Astrocyte (in vitro differentiated cells and primary cell): ENCODE measurements at regions not wholly inside any gene's neighbourhood (a gene's known extent, or its start where the extent isn't known, plus 50 kb on each side); places are given as distances from the start of the nearest gene placed in this dataset.

Experiments
- DNase-seq: peaks from one replicate; pipeline ENCODE4 v3.0.0-alpha.2; 2010; ENCODE audit warnings: low read depth
- FAIRE-seq: peaks from 2 replicates; lab custom pipeline; 2011; peaks lifted over from hg19 to GRCh38; lab: Jason Lieb, UNC
- H2AFZ ChIP-seq: 2 replicates; pipeline ENCODE4 v1.6.0; 2012; ENCODE audit warnings: low read depth, low read length, inconsistent platforms
- H3K27ac ChIP-seq: 2 replicates; pipeline ENCODE4 v1.5.1; 2011; ENCODE audit warnings: low read depth, low read length, inconsistent platforms
- H3K27me3 ChIP-seq: 2 replicates; pipeline ENCODE4 v1.6.0; 2011; ENCODE audit warnings: low read length, inconsistent platforms; ENCODE audit not compliant: insufficient read depth
- H3K36me3 ChIP-seq: 2 replicates; pipeline ENCODE4 v1.5.1; 2011; ENCODE audit warnings: low read length, inconsistent platforms; ENCODE audit not compliant: insufficient read depth
- H3K4me1 ChIP-seq: 2 replicates; pipeline ENCODE4 v1.5.1; 2011; ENCODE audit warnings: low read length, inconsistent platforms; ENCODE audit not compliant: insufficient read depth
- H3K4me2 ChIP-seq: 2 replicates; pipeline ENCODE4 v1.6.0; 2012; ENCODE audit warnings: low read length, inconsistent platforms
- H3K4me3 ChIP-seq: 2 replicates; pipeline ENCODE4 v1.5.1; 2011; ENCODE audit warnings: low read depth, mild to moderate bottlenecking, low read length, inconsistent platforms; ENCODE audit not compliant: insufficient read depth
- H3K79me2 ChIP-seq: 2 replicates; pipeline ENCODE4 v1.6.0; 2012; ENCODE audit warnings: mild to moderate bottlenecking, low read length, inconsistent platforms; ENCODE audit not compliant: insufficient read depth
- H3K9ac ChIP-seq: 2 replicates; pipeline ENCODE4 v1.6.0; 2012; ENCODE audit warnings: mild to moderate bottlenecking, low read length, inconsistent platforms
- H3K9me3 ChIP-seq: 2 replicates; pipeline ENCODE4 v1.5.1; 2012; ENCODE audit warnings: low read depth, mild to moderate bottlenecking, low read length, inconsistent platforms; ENCODE audit not compliant: insufficient read depth
- H4K20me1 ChIP-seq: 2 replicates; pipeline ENCODE4 v1.6.0; 2012; ENCODE audit warnings: low read length, inconsistent platforms; ENCODE audit not compliant: insufficient read depth
- H3K27ac Mint-ChIP-seq: one replicate; pipeline ENCODE4 v1.8.0; 2021; ENCODE audit warnings: mild to moderate bottlenecking, mixed read lengths; ENCODE audit not compliant: unreplicated experiment
- H3K27me3 Mint-ChIP-seq: one replicate; pipeline ENCODE4 v1.8.0; 2021; ENCODE audit warnings: low read depth, mixed read lengths; ENCODE audit not compliant: unreplicated experiment
- H3K36me3 Mint-ChIP-seq: one replicate; pipeline ENCODE4 v1.8.0; 2021; ENCODE audit warnings: low read depth, mixed read lengths; ENCODE audit not compliant: unreplicated experiment
- H3K4me1 Mint-ChIP-seq: one replicate; pipeline ENCODE4 v1.8.0; 2021; ENCODE audit warnings: low read depth, mixed read lengths; ENCODE audit not compliant: unreplicated experiment
- H3K4me3 Mint-ChIP-seq: one replicate; pipeline ENCODE4 v1.8.0; 2021; ENCODE audit warnings: mild to moderate bottlenecking, moderate library complexity, mixed read lengths; ENCODE audit not compliant: unreplicated experiment
- H3K9me3 Mint-ChIP-seq: one replicate; pipeline ENCODE4 v1.8.0; 2021; ENCODE audit warnings: mild to moderate bottlenecking, mixed read lengths; ENCODE audit not compliant: unreplicated experiment
- EZH2 ChIP-seq: IDR thresholded peaks from 2 replicates; pipeline ENCODE4 v1.6.1; 2012; ENCODE audit warnings: mild to moderate bottlenecking, low read length, inconsistent platforms; ENCODE audit not compliant: insufficient read depth
- TF ChIP-seq, protein P1 (sequence below): IDR thresholded peaks from 2 replicates; pipeline ENCODE4 v1.5.1; 2011; ENCODE audit warnings: low read depth, mild to moderate bottlenecking, inconsistent platforms, low read length, moderate library complexity; ENCODE audit not compliant: insufficient read depth

DNA sequence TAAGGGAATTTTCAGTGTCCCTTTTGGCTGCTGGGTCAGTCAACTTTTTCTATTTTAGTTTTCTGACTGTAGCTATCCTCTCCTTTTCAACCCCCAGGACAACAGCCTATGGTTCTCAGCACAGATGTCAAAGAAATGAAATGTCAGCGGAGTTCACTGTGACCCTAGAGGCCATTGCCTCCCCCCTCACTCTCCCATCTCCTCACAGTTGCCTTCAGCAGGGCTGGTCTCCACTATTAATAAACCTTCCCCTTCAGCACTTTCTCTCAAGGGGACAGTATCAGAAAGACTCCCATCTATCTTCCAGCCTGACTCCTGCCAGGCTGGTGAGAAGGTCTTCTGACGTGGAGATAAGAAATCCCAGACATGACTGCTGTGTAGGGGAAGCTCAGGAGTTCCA lies 137.1 kb upstream of the WSCD2 start:
- no peaks in the 10 kb centered on the region for H4K20me1 ChIP-seq
- H3K27me3 ChIP-seq = no peaks in the 10 kb centered on the region
- TF ChIP-seq, protein P1, sequence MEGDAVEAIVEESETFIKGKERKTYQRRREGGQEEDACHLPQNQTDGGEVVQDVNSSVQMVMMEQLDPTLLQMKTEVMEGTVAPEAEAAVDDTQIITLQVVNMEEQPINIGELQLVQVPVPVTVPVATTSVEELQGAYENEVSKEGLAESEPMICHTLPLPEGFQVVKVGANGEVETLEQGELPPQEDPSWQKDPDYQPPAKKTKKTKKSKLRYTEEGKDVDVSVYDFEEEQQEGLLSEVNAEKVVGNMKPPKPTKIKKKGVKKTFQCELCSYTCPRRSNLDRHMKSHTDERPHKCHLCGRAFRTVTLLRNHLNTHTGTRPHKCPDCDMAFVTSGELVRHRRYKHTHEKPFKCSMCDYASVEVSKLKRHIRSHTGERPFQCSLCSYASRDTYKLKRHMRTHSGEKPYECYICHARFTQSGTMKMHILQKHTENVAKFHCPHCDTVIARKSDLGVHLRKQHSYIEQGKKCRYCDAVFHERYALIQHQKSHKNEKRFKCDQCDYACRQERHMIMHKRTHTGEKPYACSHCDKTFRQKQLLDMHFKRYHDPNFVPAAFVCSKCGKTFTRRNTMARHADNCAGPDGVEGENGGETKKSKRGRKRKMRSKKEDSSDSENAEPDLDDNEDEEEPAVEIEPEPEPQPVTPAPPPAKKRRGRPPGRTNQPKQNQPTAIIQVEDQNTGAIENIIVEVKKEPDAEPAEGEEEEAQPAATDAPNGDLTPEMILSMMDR = no peak
- no peak for TF ChIP-seq EZH2
- H3K79me2 ChIP-seq = no peaks in the 10 kb centered on the region
- H3K4me3 Mint-ChIP-seq = no peak overlapping the region
- DNase-seq = no peak
- H3K9me3 ChIP-seq = no peaks in the 10 kb centered on the region
- H3K4me2 ChIP-seq = no peak overlapping the region
- H3K27me3 Mint-ChIP-seq = peaks cover 40% of the 10 kb centered on the region
- no peaks in the 10 kb centered on the region for H3K4me1 Mint-ChIP-seq
- no peaks in the 10 kb centered on the region for H3K4me1 ChIP-seq
- H3K9me3 Mint-ChIP-seq = no peaks in the 10 kb centered on the region
- no peaks in the 10 kb centered on the region for H3K36me3 ChIP-seq
- no peak overlapping the region for H3K9ac ChIP-seq
- H3K36me3 Mint-ChIP-seq = no peaks in the 10 kb centered on the region
- no peak for FAIRE-seq
- no peak overlapping the region for H3K27ac Mint-ChIP-seq
- H3K27ac ChIP-seq = no peak overlapping the region
- no peak overlapping the region for H2AFZ ChIP-seq
- no peak overlapping the region for H3K4me3 ChIP-seq

DNA sequence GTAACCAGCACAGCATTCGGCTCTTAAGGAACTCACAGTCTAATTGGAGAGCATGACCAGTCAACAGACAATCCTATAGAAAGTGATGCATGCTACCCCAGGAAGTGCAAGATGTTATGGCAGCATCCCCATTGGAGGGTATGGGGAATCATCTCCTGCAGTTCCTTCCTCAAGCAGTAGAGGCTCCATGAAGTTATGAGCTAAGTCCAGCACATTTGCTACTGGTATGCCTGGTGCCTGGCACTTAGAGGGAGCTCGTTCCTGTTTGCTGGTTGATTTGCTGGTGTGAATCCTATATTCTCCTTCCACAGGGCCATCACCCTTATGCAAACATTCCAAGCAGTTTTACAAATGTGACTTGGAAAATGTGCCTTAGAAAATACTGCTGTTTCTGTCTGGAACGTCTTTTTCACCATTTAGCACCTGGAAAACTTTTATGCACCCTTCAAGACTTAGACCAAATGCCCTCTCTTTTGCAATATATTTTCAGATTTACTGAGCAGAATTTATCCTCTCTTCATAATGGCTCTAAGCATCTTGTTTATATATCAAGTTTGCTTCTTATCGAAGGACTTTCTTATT lies 136.1 kb upstream of the WSCD2 start:
- H3K4me3 ChIP-seq = no peak overlapping the region
- TF ChIP-seq, protein P1 = peak; percentile 38
- no peak for TF ChIP-seq EZH2
- H4K20me1 ChIP-seq = no peaks in the 10 kb centered on the region
- no peaks in the 10 kb centered on the region for H3K36me3 ChIP-seq
- Mint-ChIP-seq H3K27ac (no peak overlapping the region), H3K36me3 (no peaks in the 10 kb centered on the region), H3K4me3 (no peak overlapping the region), H3K9me3 (no peaks in the 10 kb centered on the region), H3K4me1 (no peaks in the 10 kb centered on the region), H3K27me3 (peaks cover 40% of the 10 kb centered on the region)
- H3K9ac ChIP-seq = no peak overlapping the region
- no peak overlapping the region for H2AFZ ChIP-seq
- no peaks in the 10 kb centered on the region for H3K9me3 ChIP-seq
- H3K27me3 ChIP-seq = no peaks in the 10 kb centered on the region
- DNase-seq (peak; percentile 5), FAIRE-seq (no peak)
- H3K27ac ChIP-seq = no peak overlapping the region
- H3K79me2 ChIP-seq = no peaks in the 10 kb centered on the region
- H3K4me2 ChIP-seq = no peak overlapping the region
- no peaks in the 10 kb centered on the region for H3K4me1 ChIP-seq

DNA sequence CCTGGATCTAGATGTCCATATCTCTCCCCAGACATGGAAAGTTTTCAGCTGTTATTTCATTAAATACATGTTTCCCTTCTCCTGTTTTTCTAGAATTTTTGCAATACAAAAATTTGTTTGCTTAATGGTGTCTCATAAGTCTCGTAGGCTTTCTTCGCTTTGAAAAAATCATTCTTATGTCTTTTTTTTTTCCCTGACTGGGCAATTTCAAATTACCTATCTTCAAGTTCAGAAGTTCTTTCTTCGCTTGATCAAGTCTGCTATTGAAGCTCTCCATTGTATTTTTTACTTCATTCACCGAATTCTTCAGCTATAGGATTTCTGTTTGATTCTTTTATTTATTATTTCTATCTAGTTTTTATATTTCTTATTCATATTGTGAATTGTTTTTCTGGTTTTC lies 130.2 kb upstream of the WSCD2 start:
- H3K4me2 ChIP-seq = no peak overlapping the region
- FAIRE-seq (no peak), DNase-seq (no peak)
- H3K79me2 ChIP-seq = no peaks in the 10 kb centered on the region
- no peaks in the 10 kb centered on the region for H3K27me3 ChIP-seq
- H3K4me1 ChIP-seq = no peaks in the 10 kb centered on the region
- no peak overlapping the region for H3K4me3 ChIP-seq
- H3K27me3 Mint-ChIP-seq = peaks cover 14% of the 10 kb centered on the region
- no peak overlapping the region for H3K27ac Mint-ChIP-seq
- no peaks in the 10 kb centered on the region for H3K9me3 ChIP-seq
- no peak overlapping the region for H3K27ac ChIP-seq
- TF ChIP-seq, protein P1 = no peak
- no peak overlapping the region for H2AFZ ChIP-seq
- H3K4me3 Mint-ChIP-seq = no peak overlapping the region
- H3K36me3 ChIP-seq = no peaks in the 10 kb centered on the region
- H4K20me1 ChIP-seq = no peaks in the 10 kb centered on the region
- no peaks in the 10 kb centered on the region for H3K9me3 Mint-ChIP-seq
- no peak overlapping the region for H3K9ac ChIP-seq
- H3K36me3 Mint-ChIP-seq = no peaks in the 10 kb centered on the region
- no peaks in the 10 kb centered on the region for H3K4me1 Mint-ChIP-seq
